GM12873 (cell line): ENCODE measurements at regions not wholly inside any gene's neighbourhood (a gene's known extent, or its start where the extent isn't known, plus 50 kb on each side); places are given as distances from the start of the nearest gene placed in this dataset.

Experiments used
- TF ChIP-seq, protein P1 (sequence below): IDR thresholded peaks from 2 replicates; pipeline ENCODE4 v1.5.1; 2012; ENCODE audit warnings: low read depth, mild to moderate bottlenecking, moderate library complexity, low read length, control low read depth; ENCODE audit not compliant: insufficient read depth; ENCODE audit errors: missing control alignments

GRCh38 chr12:28708918-28709371 lies 440.1 kb upstream of the FAR2 start:
- TF ChIP-seq, protein P1, sequence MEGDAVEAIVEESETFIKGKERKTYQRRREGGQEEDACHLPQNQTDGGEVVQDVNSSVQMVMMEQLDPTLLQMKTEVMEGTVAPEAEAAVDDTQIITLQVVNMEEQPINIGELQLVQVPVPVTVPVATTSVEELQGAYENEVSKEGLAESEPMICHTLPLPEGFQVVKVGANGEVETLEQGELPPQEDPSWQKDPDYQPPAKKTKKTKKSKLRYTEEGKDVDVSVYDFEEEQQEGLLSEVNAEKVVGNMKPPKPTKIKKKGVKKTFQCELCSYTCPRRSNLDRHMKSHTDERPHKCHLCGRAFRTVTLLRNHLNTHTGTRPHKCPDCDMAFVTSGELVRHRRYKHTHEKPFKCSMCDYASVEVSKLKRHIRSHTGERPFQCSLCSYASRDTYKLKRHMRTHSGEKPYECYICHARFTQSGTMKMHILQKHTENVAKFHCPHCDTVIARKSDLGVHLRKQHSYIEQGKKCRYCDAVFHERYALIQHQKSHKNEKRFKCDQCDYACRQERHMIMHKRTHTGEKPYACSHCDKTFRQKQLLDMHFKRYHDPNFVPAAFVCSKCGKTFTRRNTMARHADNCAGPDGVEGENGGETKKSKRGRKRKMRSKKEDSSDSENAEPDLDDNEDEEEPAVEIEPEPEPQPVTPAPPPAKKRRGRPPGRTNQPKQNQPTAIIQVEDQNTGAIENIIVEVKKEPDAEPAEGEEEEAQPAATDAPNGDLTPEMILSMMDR = no peak

DNA sequence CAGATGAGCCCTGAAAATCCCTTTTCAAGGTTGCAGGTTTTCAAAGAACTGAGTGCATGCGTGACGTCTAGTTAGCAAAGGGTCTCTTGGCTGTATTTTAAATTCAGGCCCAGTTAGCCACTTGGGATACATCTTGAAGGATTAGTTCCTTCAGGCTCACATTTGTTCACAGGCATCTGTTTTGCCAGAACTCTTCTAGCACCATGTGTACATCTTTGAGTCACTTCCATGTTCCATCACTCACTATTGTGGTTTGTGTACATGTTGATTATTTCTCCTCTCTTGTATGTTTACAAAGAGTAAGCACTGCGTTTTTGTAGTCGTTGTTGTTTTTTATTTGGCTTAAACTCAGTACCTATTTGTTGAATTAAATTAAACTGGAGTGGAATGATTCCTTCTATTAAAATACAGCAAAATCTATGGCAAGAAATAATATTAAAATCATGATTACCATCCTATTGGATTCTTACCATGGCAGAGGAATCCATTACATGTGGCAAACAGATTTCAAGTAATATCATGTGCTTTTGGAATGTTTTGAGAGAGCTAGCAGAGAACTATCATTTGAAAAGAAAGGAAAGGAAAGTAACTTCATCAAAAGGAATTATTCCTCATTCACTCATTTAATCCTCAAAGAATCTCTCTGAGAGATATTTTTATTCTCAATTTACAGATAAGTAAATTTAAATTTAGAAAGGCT lies 438.9 kb upstream of the FAR2 start:
- TF ChIP-seq, protein P1 = no peak

GRCh38 chr12:28710882-28711281 lies 438.2 kb upstream of the FAR2 start:
- TF ChIP-seq, protein P1 = no peak

DNA sequence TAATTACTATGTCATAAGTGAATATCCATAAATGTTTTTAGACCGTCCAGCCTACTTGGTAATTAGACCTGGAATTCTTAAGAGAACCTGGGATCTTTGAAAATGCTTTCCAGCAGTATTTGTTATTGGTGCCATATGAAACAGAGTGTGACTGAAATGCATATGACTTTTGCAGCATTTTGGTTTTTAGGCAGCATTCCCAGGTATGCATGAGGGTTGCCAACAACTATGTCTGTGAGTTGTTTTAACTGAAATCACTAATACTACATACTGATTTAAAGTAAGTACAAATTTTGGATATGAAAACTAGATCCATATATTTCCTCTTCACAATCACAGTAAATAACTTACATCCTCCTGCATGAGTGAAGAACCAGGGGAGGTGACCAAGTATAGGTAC lies 437.7 kb upstream of the FAR2 start:
- TF ChIP-seq, protein P1 = no peak

GRCh38 chr12:28742791-28743190 lies 406.3 kb upstream of the FAR2 start:
- TF ChIP-seq, protein P1 = no peak

DNA sequence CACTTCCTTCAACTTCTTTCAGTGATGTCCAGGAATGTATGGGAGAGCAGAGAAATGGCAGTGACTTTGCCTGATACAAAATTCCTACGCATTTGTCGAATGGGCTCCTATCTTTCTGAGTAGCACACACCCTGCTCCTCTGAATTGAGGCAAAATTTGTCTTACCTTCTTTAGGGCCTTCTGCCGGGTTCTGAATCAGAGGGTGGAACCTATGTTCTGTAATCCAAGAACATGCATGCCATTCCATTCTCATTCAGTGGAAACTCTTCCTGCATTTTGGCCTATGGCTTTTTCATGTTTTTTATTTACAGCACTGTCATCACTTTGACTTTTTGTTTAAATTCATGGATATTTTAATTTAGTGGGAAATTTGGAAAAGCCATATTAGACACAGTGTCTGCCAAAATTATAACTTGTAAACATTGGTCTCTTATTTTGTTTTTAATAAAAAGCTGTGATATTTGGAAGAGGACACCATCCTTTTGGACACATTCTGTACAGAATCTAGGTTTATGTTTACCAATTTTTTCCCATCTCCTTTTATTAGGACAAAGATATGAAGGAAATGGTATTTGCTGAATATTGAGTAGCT lies 402.2 kb upstream of the FAR2 start:
- TF ChIP-seq, protein P1 = no peak

DNA sequence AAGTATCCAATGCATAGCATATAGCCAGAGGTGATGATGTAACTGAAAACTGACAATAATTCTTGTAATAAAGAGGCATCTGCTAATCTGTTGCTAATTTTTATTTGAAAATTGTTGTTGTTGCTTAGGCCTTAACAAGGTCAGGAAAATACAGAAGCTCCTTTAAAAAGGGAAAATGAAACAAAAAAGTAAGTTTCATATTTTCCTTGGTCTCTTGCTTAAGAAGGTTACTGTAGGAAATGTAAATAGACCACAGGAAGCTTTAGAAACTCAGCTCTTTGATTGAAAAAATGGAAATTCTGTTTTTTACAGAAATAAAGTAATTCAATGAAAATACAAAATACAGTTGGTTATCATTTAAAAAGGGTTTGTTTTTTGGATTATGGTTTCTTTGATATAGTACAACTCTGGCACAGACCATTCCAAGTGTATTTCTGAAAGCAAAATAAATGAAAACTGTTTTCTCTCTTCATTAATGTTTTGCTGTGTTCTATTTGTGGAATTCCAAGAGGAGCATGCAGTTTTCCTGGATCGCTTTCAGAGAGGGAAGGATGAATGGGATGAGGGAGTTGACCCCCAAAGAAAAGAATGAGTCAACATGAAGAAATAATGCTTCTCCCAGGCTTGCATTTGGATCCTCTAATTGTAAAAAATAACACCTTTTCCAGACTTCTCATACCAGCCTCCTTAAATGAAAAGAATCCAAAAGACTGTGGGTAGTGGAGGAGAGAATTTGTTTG lies 398.0 kb upstream of the FAR2 start:
- TF ChIP-seq, protein P1 = no peak
